HepG2 (cell line): ENCODE measurements at regions not wholly inside any gene's neighbourhood (a gene's known extent, or its start where the extent isn't known, plus 50 kb on each side); places are given as distances from the start of the nearest gene placed in this dataset.

Experiments
- ATF4 ChIP-seq, 2 experiments: fragments of 450-650 bp in 1 of 2; sonication (generic) in 1 of 2; formaldehyde crosslinking; IDR thresholded peaks; 2 replicates each; pipeline versions ENCODE4 v1.5.0 to v1.8.0; 2020 to 2022; ENCODE audit warnings: mild to moderate bottlenecking in 1 of 2, missing genetic modification reagents in 1 of 2
- EP300 ChIP-seq, 3 experiments: sonication (generic) in 1 of 3; formaldehyde crosslinking in 1 of 3; IDR thresholded peaks; 2 replicates each; pipeline versions ENCODE4 v1.5.1 to v1.6.1; 2011 to 2020; ENCODE audit warnings: low read depth in 2 of 3, low read length in 2 of 3, borderline replicate concordance in 1 of 3, improper control_type of control experiment in 1 of 3, mild to moderate bottlenecking in 1 of 3, missing genetic modification reagents in 1 of 3, moderate library complexity in 1 of 3
- MAX ChIP-seq: IDR thresholded peaks from 2 replicates; pipeline ENCODE4 v1.6.1; 2012; ENCODE audit warnings: inconsistent platforms
- MIXL1 ChIP-seq: IDR thresholded peaks from 2 replicates; pipeline ENCODE4 v1.6.1; 2016
- RERE ChIP-seq: IDR thresholded peaks from 2 replicates; pipeline ENCODE4 v1.6.1; 2016; ENCODE audit warnings: low read depth, missing genetic modification reagents, missing compliant biosample characterization
- REST ChIP-seq, 2 experiments: IDR thresholded peaks; 2 replicates each; pipeline ENCODE4 v1.6.1; 2011 to 2012; ENCODE audit warnings: low read length in 2 of 2, borderline replicate concordance in 1 of 2, low read depth in 1 of 2, mild to moderate bottlenecking in 1 of 2, moderate library complexity in 1 of 2
- SSRP1 ChIP-seq: IDR thresholded peaks from 2 replicates; pipeline ENCODE4 v1.6.1; 2016; ENCODE audit warnings: control low read depth
- ZFP41 ChIP-seq: sonication (generic); formaldehyde crosslinking; IDR thresholded peaks from 2 replicates; pipeline ENCODE4 v1.4.0; 2020; ENCODE audit warnings: mild to moderate bottlenecking, missing genetic modification reagents, borderline replicate concordance
- ZNF20 ChIP-seq: sonication (generic); formaldehyde crosslinking; IDR thresholded peaks from 2 replicates; pipeline ENCODE4 v1.4.0; 2020; ENCODE audit warnings: mild to moderate bottlenecking, moderate library complexity, missing genetic modification reagents
- ZNF343 ChIP-seq: sonication (generic); formaldehyde crosslinking; IDR thresholded peaks from 2 replicates; pipeline ENCODE4 v1.4.0; 2020; ENCODE audit warnings: mild to moderate bottlenecking, missing genetic modification reagents
- ZNF513 ChIP-seq: sonication (generic); formaldehyde crosslinking; conservative IDR thresholded peaks from 2 replicates; pipeline ENCODE4 v1.5.0; 2020; ENCODE audit warnings: missing genetic modification reagents
- ZNF547 ChIP-seq: sonication (generic); formaldehyde crosslinking; IDR thresholded peaks from 2 replicates; pipeline ENCODE4 v1.5.1; 2020; ENCODE audit warnings: mild to moderate bottlenecking, missing genetic modification reagents
- ZNF687 ChIP-seq: sonication (generic); formaldehyde crosslinking; IDR thresholded peaks from 2 replicates; pipeline ENCODE4 v1.5.1; 2020; ENCODE audit warnings: mild to moderate bottlenecking, missing genetic modification reagents, moderate library complexity

- TF ChIP-seq MIXL1 (CRISPR knock-in tag) (no peak), ZNF547 (CRISPR knock-in tag) (no peak), ZNF513 (CRISPR knock-in tag) (no peak), ZNF343 (no peak), ZNF20 (CRISPR knock-in tag) (no peak), ZFP41 (CRISPR knock-in tag) (no peak), ATF4 (CRISPR knock-in tag; IDR thresholded peaks at IDR 0.05) (no peak), SSRP1 (CRISPR knock-in tag) (no peak), ZNF687 (no peak), REST (IDR thresholded peaks at IDR 0.05; ENCODE audit: borderline replicate concordance in 1 of 2, low read depth in 1 of 2, low read length in 2 of 2) (no peak), MAX (no peak), RERE (CRISPR knock-in tag) (no peak), EP300 (IDR thresholded peaks at IDR 0.05; ENCODE audit: low read depth in 2 of 2, low read length in 2 of 2) (no peak), EP300 (CRISPR knock-in tag; IDR thresholded peaks at IDR 0.05; ENCODE audit: borderline replicate concordance) (no peak)
- TF ChIP-seq, all 625 proteins: peak for 0
Observed at GRCh38 chr14:27384124-27384523, 786.3 kb upstream of the NOVA1 start (continued).
